ENCODE measurements at regions not wholly inside any gene's neighbourhood (a gene's known extent, or its start where the extent isn't known, plus 50 kb on each side); places are given as distances from the start of the nearest gene placed in this dataset.
"Not testable (repeated sequence)": the region's sequence is repeated elsewhere in the genome, so short reads cannot be mapped to it uniquely, and the experiment has no call there.

DNA sequence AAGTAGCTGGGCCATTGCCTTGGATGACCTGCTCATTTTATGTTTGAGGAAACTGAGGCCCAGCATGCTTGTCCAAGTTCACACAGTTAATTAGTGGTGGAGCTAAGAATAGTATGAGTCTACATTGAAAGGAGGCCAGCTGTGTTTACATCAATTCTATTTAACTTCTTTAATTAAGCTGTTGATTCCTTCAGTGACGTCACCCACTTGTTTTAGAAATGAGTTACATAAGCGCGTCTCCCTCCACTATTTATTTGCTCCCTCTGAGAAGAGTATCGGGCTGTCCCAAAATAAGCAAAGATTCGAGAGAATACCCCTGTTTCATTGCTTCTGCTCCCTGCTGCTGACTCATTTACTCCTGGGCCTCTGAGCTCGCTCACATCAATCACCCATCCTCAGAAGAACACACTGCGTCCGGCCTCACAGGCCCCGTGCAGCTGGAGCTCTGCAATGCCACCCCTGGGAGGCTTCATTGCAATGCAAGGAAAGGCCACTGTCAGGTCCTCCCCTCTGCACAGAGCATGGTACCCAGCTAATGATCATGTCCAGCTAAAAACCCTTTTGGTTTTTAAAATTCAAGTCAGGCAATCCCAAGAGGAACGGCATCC is 74.8 kb upstream of the BMP2 start:
- DNase-seq = peak in 2 of 3 experiments; percentile 51 to 75

DNA sequence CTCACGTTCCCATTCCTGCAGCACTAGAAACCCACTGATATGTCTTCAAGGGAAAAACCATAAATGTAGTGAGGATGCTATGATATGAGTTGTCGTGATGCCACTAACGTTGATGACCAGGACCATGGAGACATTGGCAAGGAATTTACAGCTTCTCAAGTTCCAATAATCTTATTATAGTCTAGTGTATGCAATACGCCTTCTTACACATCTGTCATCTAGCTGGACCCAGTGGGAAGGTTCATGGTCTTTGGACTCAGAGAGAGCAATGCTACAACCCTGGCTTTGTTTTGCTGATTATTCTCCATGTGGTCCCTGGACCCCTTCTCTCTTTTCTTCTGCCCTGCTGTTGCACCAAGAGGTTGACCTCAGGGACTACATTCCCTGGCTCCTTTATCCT is 76.0 kb upstream of the BMP2 start:
- no peak for DNase-seq

GRCh38 chr20:6689339-6689973 is 78.0 kb upstream of the BMP2 start:
- DNase-seq = no peak

DNA sequence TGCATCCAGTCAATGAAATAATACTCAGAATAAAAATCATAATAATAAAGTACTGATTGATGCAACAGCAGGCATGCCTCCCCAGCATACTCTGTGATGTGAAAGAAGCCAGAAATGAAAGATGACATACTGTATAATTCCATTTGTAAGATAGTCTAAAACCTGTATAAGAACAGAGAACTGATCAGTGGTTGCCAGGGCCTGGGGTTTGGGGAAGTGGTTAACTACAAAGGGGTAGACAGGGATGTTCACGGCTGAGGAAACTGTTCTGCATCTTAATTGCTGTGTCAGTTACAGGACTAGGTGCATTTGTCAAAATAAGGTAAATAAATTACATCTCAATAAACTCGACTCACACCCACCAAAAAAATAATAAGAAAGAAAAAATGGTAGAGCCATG is 81.3 kb upstream of the BMP2 start:
- DNase-seq = no peak

- no peak for DNase-seq
These were observed 81.9 kb upstream of the BMP2 start for GRCh38 chr20:6685626-6686025.

GRCh38 chr20:6685181-6685582 is 82.3 kb upstream of the BMP2 start:
- DNase-seq = no peak

GRCh38 chr20:6683021-6683977 is 84.2 kb upstream of the BMP2 start:
- no peak for DNase-seq

DNA sequence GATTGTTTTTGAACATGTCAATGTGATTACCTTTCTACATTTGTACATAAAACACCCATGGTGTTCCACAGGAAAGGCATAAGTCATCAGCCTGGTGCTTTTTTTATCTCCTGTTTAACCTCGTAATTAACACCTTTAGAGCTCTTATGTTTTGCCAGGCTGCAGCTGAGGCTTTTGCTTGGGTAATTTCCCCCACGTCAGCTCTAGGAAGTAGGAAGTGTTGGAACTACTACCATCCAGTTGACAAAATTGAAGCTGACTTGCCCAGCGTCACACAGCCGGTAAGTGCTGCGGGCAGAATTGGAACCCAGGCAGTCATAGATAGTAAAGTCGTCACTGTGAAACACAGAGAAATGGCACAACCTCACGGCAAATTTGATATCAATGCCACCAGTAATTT is 86.6 kb upstream of the BMP2 start:
- peak in 2 of 3 experiments; percentile 72 to 90 for DNase-seq

DNA sequence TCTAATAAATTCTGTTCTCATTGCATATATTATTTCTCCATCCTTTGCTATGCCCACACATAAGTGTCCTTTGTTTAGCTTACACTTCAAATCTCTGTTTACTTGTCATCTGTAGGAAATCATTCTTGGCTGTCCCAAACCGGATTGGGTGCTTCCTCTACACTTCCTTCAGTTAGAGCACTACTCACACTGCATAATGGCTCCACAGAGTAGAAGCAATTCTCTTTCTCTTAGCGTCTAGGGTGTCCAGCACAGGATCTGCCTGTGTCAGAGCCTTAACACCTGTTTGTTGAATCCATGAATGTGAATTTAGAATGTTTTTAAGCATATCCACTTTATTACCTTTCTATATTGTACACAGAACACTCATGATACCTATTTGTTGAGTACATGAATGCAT is 87.0 kb upstream of the BMP2 start:
- peak in 1 of 3 experiments; percentile 69 for DNase-seq

DNA sequence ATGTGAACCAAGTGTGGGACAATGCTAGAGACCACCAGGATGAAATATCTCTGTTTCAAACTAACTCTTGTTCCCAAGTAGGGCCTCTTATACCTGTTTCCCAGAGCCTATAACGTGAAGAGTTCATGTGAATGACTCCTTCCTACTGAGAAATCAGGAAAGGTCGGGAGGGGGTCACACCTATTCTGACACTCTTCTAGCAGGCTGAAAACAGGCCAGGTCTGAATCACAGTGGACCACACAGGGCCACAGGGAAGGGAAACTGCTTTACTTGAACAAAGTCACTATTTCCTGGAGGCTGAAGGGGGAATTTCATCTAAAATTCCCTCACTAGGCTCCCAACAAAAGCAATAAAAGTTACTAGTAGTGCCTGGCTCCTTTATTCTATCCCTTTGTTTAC is 88.4 kb upstream of the BMP2 start:
- DNase-seq = no peak

DNA sequence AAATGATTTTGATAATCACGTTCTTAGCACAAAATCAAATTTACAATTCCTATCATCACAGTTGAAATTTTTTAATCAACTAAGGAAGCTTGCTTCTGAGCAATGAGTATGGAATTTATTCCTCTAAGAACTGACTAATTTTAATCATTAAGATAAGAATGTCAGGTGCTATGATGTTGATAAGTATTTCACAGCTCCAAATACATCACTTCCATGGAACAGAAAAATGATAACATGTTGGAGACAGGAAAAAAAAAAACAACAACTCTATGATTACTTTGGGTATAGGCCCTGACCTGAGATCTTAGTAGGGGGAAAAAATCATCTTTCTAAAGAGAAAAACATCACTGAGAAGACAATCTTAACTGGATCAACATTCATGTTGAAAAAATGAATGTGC is 89.4 kb upstream of the BMP2 start:
- DNase-seq = no peak

DNA sequence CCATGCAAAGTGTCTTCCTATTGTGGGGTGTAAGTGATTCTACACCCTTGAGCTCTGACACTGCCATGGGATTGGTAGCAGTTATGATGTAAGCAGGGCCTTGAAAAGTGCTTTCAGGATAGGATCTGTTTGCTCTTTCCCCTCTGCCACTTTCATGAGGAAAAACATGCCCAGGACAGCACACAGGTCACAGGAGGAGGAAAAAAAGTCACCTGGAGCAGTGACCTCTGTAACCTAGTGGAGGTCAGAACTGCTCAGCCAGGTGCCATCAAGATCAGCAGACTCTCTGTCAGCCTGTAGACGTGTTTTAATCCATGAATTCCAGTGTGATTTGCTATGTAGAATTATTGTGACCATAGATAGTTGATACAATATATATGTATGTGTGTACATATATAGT is 92.7 kb upstream of the BMP2 start:
- no peak for DNase-seq

DNA sequence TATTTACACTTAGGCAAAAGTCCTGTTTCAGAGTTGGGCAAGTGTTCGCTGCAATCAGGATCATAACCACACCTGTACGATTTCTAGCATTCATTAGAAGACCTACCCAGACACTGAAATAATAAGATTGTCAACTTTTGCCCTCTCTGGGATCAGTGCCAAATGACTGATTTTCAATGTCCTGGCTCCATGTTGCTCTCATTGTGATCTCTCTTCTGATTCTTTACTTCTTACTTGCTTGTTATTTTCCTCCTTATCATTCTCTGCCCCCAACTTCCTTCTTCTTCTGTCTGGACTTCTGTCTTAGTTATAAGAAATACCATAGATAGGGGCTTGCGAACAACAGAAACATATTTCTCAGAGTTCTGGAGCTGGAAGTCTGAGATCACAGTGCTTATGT is 94.4 kb upstream of the BMP2 start:
- DNase-seq = no peak

- DNase-seq = no peak
These were observed 95.7 kb upstream of the BMP2 start for GRCh38 chr20:6671829-6672228.

DNA sequence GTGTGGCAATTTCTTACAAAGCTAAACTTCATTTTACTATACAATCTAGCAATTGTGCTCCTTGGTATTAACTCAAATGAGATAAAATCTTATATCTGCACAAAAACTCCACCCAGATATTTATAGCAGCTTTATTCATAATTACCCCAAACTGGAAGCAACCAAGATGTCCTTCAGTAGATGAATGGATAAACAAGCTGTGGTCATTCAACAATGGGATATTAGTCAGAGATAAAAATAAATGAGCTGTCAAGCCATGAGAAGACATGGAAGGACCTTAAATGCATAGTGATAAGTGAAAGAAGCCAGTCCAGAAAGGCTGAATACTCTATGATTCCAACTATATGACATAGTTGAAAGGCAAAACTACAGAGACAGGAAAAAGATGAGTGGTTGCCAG is 98.9 kb upstream of the BMP2 start:
- DNase-seq = no peak

GRCh38 chr20:6665621-6666355 is 101.7 kb upstream of the BMP2 start:
- peak in 2 of 3 experiments; percentile 29 to 70 for DNase-seq

- DNase-seq = no peak
These were observed 102.3 kb upstream of the BMP2 start for GRCh38 chr20:6665161-6665560.

DNA sequence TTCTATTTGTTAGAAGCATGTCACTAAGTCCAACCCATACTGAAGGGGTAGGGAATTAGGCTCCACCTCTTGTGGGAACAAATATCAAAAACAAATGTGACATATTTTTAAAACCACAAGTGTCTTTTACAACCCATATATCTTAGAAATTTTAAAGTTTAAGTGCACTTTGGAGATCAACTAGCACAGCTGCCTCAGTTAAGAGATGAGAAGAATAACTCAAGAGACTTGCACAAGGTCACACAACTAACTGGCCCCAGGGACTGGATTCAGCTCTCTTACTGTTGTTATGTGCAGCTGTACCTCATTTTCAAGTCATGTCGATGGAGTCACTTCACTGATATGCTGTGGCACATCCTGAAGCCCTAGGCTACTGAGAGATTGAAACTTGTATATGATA is 102.9 kb upstream of the BMP2 start:
- no peak for DNase-seq

- DNase-seq = no peak
These were observed 103.6 kb upstream of the BMP2 start for GRCh38 chr20:6663751-6664388.

DNA sequence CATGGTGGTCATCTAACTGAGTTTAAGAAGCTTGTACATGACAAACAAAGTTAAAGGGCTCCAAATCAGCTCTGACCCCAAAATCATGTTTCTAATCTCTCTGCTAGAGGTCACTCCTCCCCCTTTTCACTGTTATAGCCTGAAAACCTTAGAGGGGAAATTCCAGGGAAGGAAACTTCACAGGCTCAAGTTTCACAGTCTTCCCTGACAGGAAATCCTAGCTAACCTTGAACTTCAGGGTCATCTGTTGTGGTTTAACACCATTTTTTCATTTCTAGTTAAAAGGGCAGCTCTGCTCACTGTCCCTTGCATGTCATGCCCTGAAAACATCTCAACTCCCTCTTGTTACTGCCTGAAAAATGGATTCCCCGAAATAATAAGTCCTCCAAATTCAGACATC is 104.4 kb upstream of the BMP2 start:
- DNase-seq = no peak

DNA sequence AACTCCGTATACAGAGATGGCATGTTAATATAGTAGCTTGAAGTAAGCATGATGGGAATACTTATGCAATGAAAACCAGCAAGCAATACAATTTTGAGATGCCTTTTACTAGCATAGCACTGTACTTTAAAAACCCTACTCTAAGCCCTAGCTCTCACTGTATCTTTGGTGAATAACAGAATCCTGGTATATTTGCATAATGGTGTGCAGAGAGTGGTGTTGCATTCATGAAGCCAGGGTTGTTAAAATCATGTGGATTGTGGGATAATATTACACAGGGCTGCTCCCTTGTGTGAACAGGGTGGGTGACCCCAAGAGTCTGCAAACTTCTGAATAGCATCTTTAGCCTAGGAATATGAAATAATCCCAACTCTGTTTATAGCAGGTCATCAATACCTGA is 105.2 kb upstream of the BMP2 start:
- DNase-seq = no peak

- no peak for DNase-seq
These were observed 107.0 kb upstream of the BMP2 start for GRCh38 chr20:6660441-6660840.

- DNase-seq = not testable (repeated sequence)
These were observed 108.6 kb upstream of the BMP2 start for GRCh38 chr20:6658909-6659308.
